ENCODE measurements at regions not wholly inside any gene's neighbourhood (a gene's known extent, or its start where the extent isn't known, plus 50 kb on each side); places are given as distances from the start of the nearest gene placed in this dataset.

DNA sequence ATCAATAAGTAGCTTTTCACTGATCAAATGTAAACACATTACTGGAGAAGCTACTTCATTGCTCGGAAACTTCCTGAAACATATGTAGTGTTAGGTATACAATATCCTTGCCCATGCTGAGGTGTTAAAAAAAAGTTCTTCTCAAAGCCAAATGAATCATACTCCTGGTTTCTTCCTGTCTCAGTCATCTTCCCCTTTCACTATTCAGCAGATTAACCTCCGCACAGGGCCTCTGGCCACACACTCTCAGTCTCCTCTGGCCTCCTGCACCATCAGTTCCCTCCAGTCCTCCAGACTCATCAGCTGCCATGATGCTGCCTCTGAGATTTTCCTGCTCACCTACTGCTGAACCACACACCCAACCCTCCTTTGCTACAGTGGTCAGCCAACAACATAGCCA is 70.5 kb upstream of the BOC start:
- Mint-ChIP-seq H3K4me3 (no peak overlapping the region), H3K27me3 (peaks cover 3% of the 10 kb centered on the region), H3K27ac (no peak overlapping the region), H3K4me1 (peaks cover 0 to 3% (median 3%) of the 10 kb centered on the region in 3 donors), H3K36me3 (peaks cover 2% of the 10 kb centered on the region), H3K9me3 (peaks cover 0 to 4% (median 1%) of the 10 kb centered on the region in 3 donors)

DNA sequence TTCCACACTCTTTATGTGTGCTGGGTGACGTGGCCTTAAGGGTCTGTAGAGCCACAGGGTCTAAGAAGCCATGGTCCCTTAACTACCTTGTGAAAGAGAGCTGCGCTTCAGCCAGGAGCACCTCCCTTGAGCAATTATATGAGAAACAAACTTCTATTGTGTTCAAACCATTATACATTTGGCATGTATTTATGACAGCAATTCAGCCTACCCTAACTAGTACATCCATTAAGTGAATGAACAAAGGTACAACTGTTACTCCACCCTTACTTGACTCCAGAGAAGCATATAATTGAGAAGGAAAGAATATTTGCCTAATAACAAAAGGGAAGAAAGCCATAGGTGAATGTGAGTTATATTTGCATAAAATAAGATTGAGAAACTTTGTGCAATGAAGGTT is 69.8 kb upstream of the BOC start:
- no peak overlapping the region for H3K4me3 Mint-ChIP-seq
- no peak overlapping the region for H3K27ac Mint-ChIP-seq
- peaks cover 2% of the 10 kb centered on the region for H3K36me3 Mint-ChIP-seq
- H3K4me1 Mint-ChIP-seq, result peaks cover 0 to 3% (median 2%) of the 10 kb centered on the region in 3 donors
- H3K27me3 Mint-ChIP-seq, result peaks cover 4% of the 10 kb centered on the region
- peaks cover 0 to 4% (median 1%) of the 10 kb centered on the region in 3 donors for H3K9me3 Mint-ChIP-seq

DNA sequence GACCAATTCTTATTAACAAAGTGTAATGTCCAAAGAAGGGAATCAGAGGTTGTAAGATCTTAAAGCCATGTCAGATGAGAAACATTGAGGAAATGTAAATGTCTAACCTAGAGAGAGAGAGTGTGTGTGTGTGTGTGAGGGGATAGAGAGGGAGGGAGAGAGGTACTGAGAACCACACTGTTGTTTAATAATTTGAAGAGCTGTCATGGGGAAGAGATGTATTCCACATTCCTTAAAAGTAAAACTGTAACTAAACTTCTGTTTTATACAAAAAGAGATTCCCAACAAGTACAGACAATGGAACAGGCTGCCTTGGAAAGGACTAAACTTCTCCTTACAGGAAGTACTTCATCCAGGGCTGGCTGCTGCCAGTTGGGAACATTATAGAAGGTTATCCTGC is 68.9 kb upstream of the BOC start:
- Mint-ChIP-seq H3K36me3 (no peaks in the 10 kb centered on the region), H3K4me3 (no peak overlapping the region), H3K27ac (no peak overlapping the region), H3K27me3 (peaks cover 5% of the 10 kb centered on the region), H3K9me3 (peaks cover 0 to 4% (median 3%) of the 10 kb centered on the region in 3 donors), H3K4me1 (peaks cover 0 to 3% (median 2%) of the 10 kb centered on the region in 3 donors)

DNA sequence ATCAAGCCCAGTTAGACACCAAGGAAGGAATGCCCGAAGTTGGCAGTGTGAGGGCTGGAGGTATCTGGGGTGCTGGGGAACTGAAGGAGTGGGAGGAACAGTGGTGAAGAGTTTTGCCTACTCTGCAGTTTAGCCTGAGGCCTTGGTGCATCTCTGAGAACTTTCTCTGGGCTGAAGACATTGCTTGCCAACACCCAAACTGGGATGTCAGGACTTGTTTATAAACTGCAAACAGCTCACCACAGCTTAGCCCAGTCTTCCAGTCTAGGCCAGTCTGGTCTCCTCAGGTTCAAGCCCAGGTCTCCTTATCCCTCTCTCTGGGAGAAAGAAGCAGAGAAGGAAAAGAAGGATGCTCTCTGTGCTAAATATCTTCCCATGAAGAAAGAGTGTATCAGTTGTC is 68.0 kb upstream of the BOC start:
- no peak overlapping the region for H3K27ac Mint-ChIP-seq
- peaks cover 0 to 3% (median 1%) of the 10 kb centered on the region in 3 donors for H3K9me3 Mint-ChIP-seq
- H3K4me1 Mint-ChIP-seq, result peaks cover 0 to 3% (median 2%) of the 10 kb centered on the region in 3 donors
- H3K36me3 Mint-ChIP-seq, result no peaks in the 10 kb centered on the region
- no peak overlapping the region for H3K4me3 Mint-ChIP-seq
- peaks cover 5% of the 10 kb centered on the region for H3K27me3 Mint-ChIP-seq

DNA sequence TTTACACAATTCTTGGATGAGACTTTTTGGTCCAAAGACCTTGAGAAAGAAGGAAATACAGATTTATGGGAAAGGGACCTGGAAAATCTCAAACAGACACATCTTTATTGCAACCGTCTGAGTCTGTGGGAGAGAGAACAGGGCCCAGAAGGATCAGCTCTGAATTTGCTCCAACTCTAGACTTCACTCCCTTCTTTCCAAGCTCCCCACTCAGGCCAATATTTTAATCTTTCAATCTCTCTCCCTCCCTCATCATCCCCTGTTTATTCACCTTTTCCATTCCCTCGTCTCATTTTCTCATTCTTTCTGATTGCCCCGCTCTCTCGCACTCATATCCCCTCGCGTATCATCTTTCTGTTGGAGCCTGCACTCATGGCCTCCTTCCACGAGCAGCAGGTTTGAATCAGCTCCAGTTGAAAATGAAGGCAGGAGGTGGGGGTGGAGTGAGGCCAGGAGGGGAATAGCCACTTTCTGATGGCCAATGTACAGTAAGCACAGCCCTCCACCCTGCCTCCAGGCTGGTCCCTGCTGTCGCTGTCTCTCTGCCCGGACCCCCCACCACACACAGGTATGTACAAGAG is 63.6 kb upstream of the BOC start:
- Mint-ChIP-seq H3K4me3 (no peak overlapping the region), H3K27me3 (peaks cover 7% of the 10 kb centered on the region)

DNA sequence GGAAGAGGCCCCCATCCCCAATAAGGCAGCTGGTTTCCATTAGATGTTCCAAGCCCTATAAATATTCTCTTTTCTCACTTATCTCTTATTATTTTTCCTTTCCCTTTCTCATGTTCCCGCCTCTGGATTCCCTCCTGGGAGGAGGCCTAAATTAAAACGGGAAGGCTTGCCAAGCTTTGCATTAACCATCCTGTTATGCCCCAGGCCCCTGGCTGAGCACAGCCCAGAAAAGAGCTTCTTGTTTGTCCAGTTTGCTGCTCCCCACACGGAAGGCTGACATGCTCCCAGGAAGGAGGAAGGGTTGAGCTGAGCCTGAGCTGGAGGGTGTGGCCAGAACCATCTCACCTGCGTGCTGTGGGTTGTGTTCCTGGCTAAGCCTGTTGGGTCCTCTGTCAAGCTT is 63.1 kb upstream of the BOC start:
- H3K27me3 Mint-ChIP-seq, result peaks cover 7% of the 10 kb centered on the region
- H3K4me1 Mint-ChIP-seq, result peaks cover 4 to 6% (median 6%) of the 10 kb centered on the region in 3 donors
- H3K4me3 Mint-ChIP-seq, result no peak overlapping the region
- H3K27ac Mint-ChIP-seq, result no peak overlapping the region
- H3K36me3 Mint-ChIP-seq, result no peaks in the 10 kb centered on the region
- peaks cover 0 to 3% (median 0%) of the 10 kb centered on the region in 3 donors for H3K9me3 Mint-ChIP-seq

More for the DNA sequence above, 63.6 kb upstream of the BOC start:
- no peaks in the 10 kb centered on the region for H3K36me3 Mint-ChIP-seq
- peaks cover 0 to 3% (median 0%) of the 10 kb centered on the region in 3 donors for H3K9me3 Mint-ChIP-seq
- no peak overlapping the region for H3K27ac Mint-ChIP-seq
- peaks cover 0 to 3% (median under 1%) of the 10 kb centered on the region in 3 donors for H3K4me1 Mint-ChIP-seq

DNA sequence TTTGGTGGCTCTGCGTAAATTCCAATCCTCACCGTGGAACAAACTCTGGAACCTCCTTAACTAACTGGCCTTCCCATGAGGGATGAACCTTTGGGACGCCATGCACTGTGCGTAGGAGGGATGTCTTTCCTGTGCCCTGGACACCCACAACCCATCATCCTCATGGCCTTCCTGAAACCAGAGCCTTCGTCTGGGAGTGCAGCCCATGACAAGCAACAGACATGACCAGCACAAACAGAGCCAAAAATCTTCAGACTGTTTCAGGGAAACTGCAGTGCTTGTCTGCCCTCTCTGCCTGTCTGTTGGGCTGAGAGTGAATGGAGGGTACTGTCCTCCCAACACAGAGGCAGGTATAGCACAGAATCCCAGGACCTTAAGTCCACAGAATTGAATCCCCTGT is 61.1 kb upstream of the BOC start:
- Mint-ChIP-seq H3K9me3 (peaks cover 0 to 1% (median 0%) of the 10 kb centered on the region in 3 donors), H3K27me3 (peaks cover 6% of the 10 kb centered on the region), H3K27ac (peak overlapping the region in 1 of 3 donors; percentile 37), H3K36me3 (no peaks in the 10 kb centered on the region), H3K4me1 (peaks cover 13 to 14% (median 14%) of the 10 kb centered on the region in 3 donors), H3K4me3 (no peak overlapping the region)

DNA sequence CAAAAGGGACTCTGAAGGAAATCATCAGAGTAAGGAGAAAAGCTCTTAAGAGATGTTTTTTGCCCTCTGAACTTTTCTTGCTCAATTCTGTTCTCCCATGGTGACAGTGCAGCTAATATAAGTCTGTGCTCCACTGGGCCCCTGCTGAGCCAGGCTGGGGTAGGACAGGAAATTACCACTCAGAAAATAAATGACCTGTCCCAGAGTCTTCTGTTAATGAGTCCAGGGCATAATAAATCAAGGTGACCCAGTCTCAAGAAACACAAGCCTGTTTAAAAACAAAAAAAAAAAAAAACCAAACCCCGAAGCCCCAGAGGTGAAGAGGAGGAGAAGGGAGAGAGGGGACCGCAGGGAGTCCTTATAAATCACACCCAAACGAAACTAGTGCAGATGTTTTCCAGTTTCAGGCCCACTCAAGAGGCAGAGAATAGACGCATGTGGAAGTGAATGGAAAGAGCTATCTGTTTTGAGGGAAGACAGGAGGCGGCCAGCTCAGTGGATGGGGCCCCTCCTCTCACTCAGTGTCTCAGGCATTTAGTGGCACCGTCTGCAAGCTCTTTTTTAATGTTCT is 59.8 kb upstream of the BOC start:
- Mint-ChIP-seq H3K36me3 (peaks cover 3% of the 10 kb centered on the region), H3K4me1 (peaks cover 13 to 14% (median 14%) of the 10 kb centered on the region in 3 donors), H3K4me3 (peak overlapping the region in 1 of 4 donors; percentile 44), H3K27ac (no peak overlapping the region), H3K27me3 (peaks cover 3% of the 10 kb centered on the region), H3K9me3 (peaks cover 0 to 1% (median 0%) of the 10 kb centered on the region in 3 donors)

DNA sequence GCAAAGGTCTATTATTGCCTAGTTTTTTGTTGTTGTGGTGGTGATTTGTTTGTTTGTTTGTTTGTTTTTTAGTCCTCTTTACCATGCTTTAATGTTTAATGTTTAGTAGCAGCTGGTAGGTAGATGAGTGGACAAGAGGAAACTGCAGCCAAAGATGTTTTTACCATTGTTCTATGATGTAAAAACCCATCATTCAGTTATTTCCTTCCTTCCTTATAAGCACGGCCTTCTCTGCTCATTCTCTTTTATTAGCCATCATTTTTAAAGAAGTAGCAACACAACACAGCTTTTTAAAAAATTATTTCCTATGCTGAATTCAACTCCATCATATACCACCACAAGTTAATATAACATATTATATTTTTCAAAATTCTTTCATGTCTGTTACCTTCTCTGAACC is 58.5 kb upstream of the BOC start:
- Mint-ChIP-seq H3K9me3 (no peaks in the 10 kb centered on the region), H3K4me1 (peaks cover 13 to 14% (median 14%) of the 10 kb centered on the region in 3 donors), H3K27ac (peak overlapping the region in 2 of 3 donors; percentile 20 to 75), H3K4me3 (no peak overlapping the region), H3K27me3 (peaks cover 2% of the 10 kb centered on the region), H3K36me3 (peaks cover 3% of the 10 kb centered on the region)

DNA sequence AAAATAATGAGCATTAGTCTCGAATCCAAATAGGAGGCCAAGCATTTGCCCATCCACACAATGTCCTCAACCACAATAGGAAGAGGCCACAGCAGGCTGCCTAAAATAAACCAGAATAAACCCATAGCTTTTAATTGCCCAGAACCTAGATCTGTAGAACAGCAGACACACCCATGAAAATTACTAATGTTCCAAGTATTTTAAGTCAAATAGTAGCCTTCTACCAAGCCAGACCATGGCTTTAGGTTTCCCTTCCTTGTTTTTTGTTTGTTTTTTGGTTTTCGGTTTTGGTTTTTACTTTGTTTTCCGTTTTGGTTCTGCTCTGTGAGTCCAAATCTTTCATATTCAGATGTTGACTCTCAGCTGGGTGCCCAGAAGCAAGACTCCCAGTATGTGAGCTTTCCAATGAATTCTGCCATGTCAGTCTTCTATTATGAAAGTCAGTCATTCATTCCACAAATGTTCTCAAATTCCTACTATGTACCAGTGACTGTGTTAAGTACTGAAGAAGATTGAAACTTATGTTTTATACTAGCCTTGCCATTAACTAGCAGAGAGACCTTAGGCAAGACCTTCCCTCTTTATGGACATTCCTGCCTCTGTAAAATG is 57.8 kb upstream of the BOC start:
- H3K27ac Mint-ChIP-seq, result peak overlapping the region in 1 of 3 donors; percentile 37
- H3K4me3 Mint-ChIP-seq, result peak overlapping the region in 2 of 4 donors; percentile 42 to 49
- H3K36me3 Mint-ChIP-seq, result peaks cover 3% of the 10 kb centered on the region
- H3K9me3 Mint-ChIP-seq, result no peaks in the 10 kb centered on the region
- peaks cover 2% of the 10 kb centered on the region for H3K27me3 Mint-ChIP-seq
- peaks cover 13 to 14% (median 14%) of the 10 kb centered on the region in 3 donors for H3K4me1 Mint-ChIP-seq

DNA sequence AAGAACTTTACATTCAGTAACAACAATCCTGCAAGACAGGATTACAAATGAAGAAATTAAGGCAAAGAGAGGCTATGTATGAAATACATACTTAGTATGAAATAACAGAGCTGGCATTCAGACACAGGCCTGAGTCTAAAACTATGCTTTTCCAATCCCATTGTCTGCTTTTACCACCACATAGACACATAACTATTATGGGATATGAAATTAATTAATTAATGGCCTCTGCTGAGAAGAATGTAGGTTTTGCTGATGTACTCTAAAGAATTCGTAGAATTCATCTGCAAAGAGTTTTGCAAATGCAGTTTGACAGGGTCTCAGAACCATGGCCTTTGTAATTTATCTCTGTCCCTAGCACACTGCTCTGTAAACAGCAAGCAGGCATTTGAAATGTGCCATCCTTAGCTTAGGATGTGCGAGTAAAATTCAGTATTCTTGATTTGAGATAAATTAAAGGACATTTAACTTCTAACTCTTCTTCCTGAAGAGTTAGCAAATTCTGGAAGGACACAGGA is 54.5 kb upstream of the BOC start:
- Mint-ChIP-seq H3K4me3 (no peak overlapping the region), H3K27me3 (no peaks in the 10 kb centered on the region), H3K9me3 (no peaks in the 10 kb centered on the region), H3K27ac (no peak overlapping the region), H3K4me1 (peaks cover 12 to 14% (median 13%) of the 10 kb centered on the region in 3 donors), H3K36me3 (peaks cover 3% of the 10 kb centered on the region)

DNA sequence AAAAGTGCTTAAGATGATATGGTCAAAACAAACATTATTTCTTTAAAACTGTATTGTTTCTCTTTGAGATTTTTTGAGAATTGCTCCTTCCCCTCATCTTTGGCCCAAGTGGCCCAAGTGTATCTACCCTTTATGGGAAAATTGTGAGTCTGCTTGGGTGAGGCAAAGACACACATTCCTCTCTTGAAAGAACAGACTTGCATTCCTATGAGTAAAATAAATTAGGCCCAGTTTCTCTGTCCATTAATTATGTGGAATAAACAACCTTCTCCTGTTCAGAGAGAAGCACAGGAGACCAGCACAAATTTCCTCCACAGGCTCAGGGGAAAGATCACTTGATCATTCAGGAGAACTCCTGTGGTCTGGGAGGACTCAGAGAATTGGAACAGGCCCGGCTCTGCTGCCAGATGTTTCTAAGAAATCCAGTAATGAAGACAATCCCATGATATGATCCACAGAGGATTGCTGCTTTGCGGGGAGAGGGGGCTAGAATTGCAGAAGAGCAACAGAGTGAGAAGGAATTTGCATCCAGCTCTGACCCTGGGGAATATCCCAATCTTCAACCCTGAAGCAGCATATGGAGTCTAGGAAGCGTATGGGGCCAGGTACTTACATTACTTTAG is 53.8 kb upstream of the BOC start:
- Mint-ChIP-seq H3K36me3 (peaks cover 3% of the 10 kb centered on the region), H3K27me3 (no peaks in the 10 kb centered on the region), H3K9me3 (no peaks in the 10 kb centered on the region), H3K4me1 (peaks cover 12 to 14% (median 13%) of the 10 kb centered on the region in 3 donors), H3K27ac (no peak overlapping the region), H3K4me3 (no peak overlapping the region)

DNA sequence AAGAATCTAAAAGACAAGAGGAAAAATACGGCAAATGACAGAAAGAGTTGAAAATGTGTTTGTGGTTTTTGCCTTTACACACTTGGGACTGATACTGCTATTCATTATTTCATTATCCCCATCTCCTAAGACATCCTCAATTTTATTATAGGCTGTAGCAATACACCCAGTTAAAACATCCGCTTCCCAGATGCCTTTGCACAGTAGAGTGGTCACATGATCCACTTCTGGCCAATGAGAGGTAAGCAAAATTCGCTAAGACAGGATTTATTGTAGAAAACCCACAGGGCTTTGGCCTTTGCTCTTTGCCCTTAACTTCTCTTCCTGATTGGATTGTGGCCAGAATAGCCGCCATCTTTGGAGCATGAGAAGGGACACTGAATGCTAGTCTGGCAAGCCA is 53.2 kb upstream of the BOC start:
- H3K4me3 Mint-ChIP-seq, result no peak overlapping the region
- H3K4me1 Mint-ChIP-seq, result peaks cover 9 to 10% (median 10%) of the 10 kb centered on the region in 3 donors
- H3K27me3 Mint-ChIP-seq, result peaks cover 3% of the 10 kb centered on the region
- H3K36me3 Mint-ChIP-seq, result peaks cover 5% of the 10 kb centered on the region
- H3K27ac Mint-ChIP-seq, result no peak overlapping the region
- no peaks in the 10 kb centered on the region for H3K9me3 Mint-ChIP-seq
